ENCODE measurements at regions not wholly inside any gene's neighbourhood (a gene's known extent, or its start where the extent isn't known, plus 50 kb on each side); places are given as distances from the start of the nearest gene placed in this dataset.
"Not testable (repeated sequence)": the region's sequence is repeated elsewhere in the genome, so short reads cannot be mapped to it uniquely, and the experiment has no call there.

- peaks cover 18% of the 10 kb centered on the region for H3K27me3 Mint-ChIP-seq
- H3K27ac Mint-ChIP-seq, result no peak overlapping the region
- ATAC-seq (replicated peaks), result no peak
- no peaks in the 10 kb centered on the region for H3K4me1 Mint-ChIP-seq
- H3K9me3 Mint-ChIP-seq, result no peaks in the 10 kb centered on the region
- no peak overlapping the region for H3K4me3 Mint-ChIP-seq
- H3K36me3 Mint-ChIP-seq (ENCODE audit: low read depth), result no peaks in the 10 kb centered on the region
Observed at GRCh38 chr6:12538881-12539357, 177.6 kb upstream of the PHACTR1 start.

- ATAC-seq (replicated peaks); H3K4me1 Mint-ChIP-seq; H3K27ac Mint-ChIP-seq; H3K4me3 Mint-ChIP-seq; H3K9me3 Mint-ChIP-seq; H3K36me3 Mint-ChIP-seq (ENCODE audit: low read depth): not testable (repeated sequence)
- peaks cover 25% of the 10 kb centered on the region for H3K27me3 Mint-ChIP-seq
Observed at GRCh38 chr6:12542319-12543115, 174.1 kb upstream of the PHACTR1 start.

- H3K36me3 Mint-ChIP-seq (ENCODE audit: low read depth), result no peaks in the 10 kb centered on the region
- no peaks in the 10 kb centered on the region for H3K4me1 Mint-ChIP-seq
- H3K27ac Mint-ChIP-seq, result no peak overlapping the region
- no peaks in the 10 kb centered on the region for H3K9me3 Mint-ChIP-seq
- no peak overlapping the region for H3K4me3 Mint-ChIP-seq
- H3K27me3 Mint-ChIP-seq, result peaks cover 28% of the 10 kb centered on the region
- ATAC-seq (replicated peaks), result no peak
Observed at GRCh38 chr6:12543953-12544352, 172.6 kb upstream of the PHACTR1 start.

GRCh38 chr6:12544821-12545565 lies 171.6 kb upstream of the PHACTR1 start:
- H3K36me3 Mint-ChIP-seq (ENCODE audit: low read depth), result no peaks in the 10 kb centered on the region
- no peak for ATAC-seq (replicated peaks)
- H3K27ac Mint-ChIP-seq, result no peak overlapping the region
- H3K9me3 Mint-ChIP-seq, result no peaks in the 10 kb centered on the region
- H3K4me3 Mint-ChIP-seq, result no peak overlapping the region
- no peaks in the 10 kb centered on the region for H3K4me1 Mint-ChIP-seq
- H3K27me3 Mint-ChIP-seq, result peaks cover 23% of the 10 kb centered on the region

- Mint-ChIP-seq H3K4me3 (no peak overlapping the region), H3K27ac (no peak overlapping the region)
Observed at GRCh38 chr6:12545619-12546409, 170.8 kb upstream of the PHACTR1 start.

GRCh38 chr6:12546410-12547002 lies 170.1 kb upstream of the PHACTR1 start:
- ATAC-seq (replicated peaks), result no peak
- no peaks in the 10 kb centered on the region for H3K4me1 Mint-ChIP-seq
- H3K9me3 Mint-ChIP-seq, result no peaks in the 10 kb centered on the region
- no peaks in the 10 kb centered on the region for H3K36me3 Mint-ChIP-seq (ENCODE audit: low read depth)
- H3K4me3 Mint-ChIP-seq, result no peak overlapping the region
- peaks cover 20% of the 10 kb centered on the region for H3K27me3 Mint-ChIP-seq
- no peak overlapping the region for H3K27ac Mint-ChIP-seq

More at GRCh38 chr6:12545619-12546409, 170.8 kb upstream of the PHACTR1 start:
- Mint-ChIP-seq H3K4me1 (no peaks in the 10 kb centered on the region), H3K36me3 (ENCODE audit: low read depth) (no peaks in the 10 kb centered on the region), H3K27me3 (peaks cover 20% of the 10 kb centered on the region), H3K9me3 (no peaks in the 10 kb centered on the region)
- ATAC-seq (replicated peaks), result no peak

- H3K4me3 Mint-ChIP-seq, result no peak overlapping the region
- H3K36me3 Mint-ChIP-seq (ENCODE audit: low read depth), result no peaks in the 10 kb centered on the region
- peaks cover 17% of the 10 kb centered on the region for H3K27me3 Mint-ChIP-seq
- H3K4me1 Mint-ChIP-seq, result no peaks in the 10 kb centered on the region
- H3K27ac Mint-ChIP-seq, result no peak overlapping the region
- no peak for ATAC-seq (replicated peaks)
- no peaks in the 10 kb centered on the region for H3K9me3 Mint-ChIP-seq
Observed at GRCh38 chr6:12548526-12548925, 168.0 kb upstream of the PHACTR1 start.

GRCh38 chr6:12549445-12549844 lies 167.1 kb upstream of the PHACTR1 start:
- not testable (repeated sequence) for H3K27ac Mint-ChIP-seq; H3K4me1 Mint-ChIP-seq; H3K4me3 Mint-ChIP-seq; H3K9me3 Mint-ChIP-seq; ATAC-seq (replicated peaks); H3K36me3 Mint-ChIP-seq (ENCODE audit: low read depth)
- peaks cover 17% of the 10 kb centered on the region for H3K27me3 Mint-ChIP-seq

GRCh38 chr6:12554820-12555219 lies 161.7 kb upstream of the PHACTR1 start:
- H3K36me3 Mint-ChIP-seq (ENCODE audit: low read depth); ATAC-seq (replicated peaks); H3K4me3 Mint-ChIP-seq; H3K27me3 Mint-ChIP-seq; H3K4me1 Mint-ChIP-seq; H3K27ac Mint-ChIP-seq; H3K9me3 Mint-ChIP-seq: not testable (repeated sequence)

- Mint-ChIP-seq H3K4me3 (no peak overlapping the region), H3K27ac (no peak overlapping the region), H3K4me1 (no peaks in the 10 kb centered on the region), H3K36me3 (ENCODE audit: low read depth) (no peaks in the 10 kb centered on the region), H3K27me3 (peaks cover 7% of the 10 kb centered on the region), H3K9me3 (peaks cover 7% of the 10 kb centered on the region)
- no peak for ATAC-seq (replicated peaks)
Observed at GRCh38 chr6:12555267-12555666, 161.3 kb upstream of the PHACTR1 start.

- no peaks in the 10 kb centered on the region for H3K36me3 Mint-ChIP-seq (ENCODE audit: low read depth)
Observed at GRCh38 chr6:12555781-12556180, 160.8 kb upstream of the PHACTR1 start.

GRCh38 chr6:12557765-12558164 lies 158.8 kb upstream of the PHACTR1 start:
- Mint-ChIP-seq H3K27ac (no peak overlapping the region), H3K4me1 (no peaks in the 10 kb centered on the region), H3K27me3 (peaks cover 7% of the 10 kb centered on the region), H3K4me3 (no peak overlapping the region), H3K36me3 (ENCODE audit: low read depth) (no peaks in the 10 kb centered on the region), H3K9me3 (peaks cover 7% of the 10 kb centered on the region)
- ATAC-seq (replicated peaks), result no peak

More at GRCh38 chr6:12555781-12556180, 160.8 kb upstream of the PHACTR1 start:
- peaks cover 7% of the 10 kb centered on the region for H3K27me3 Mint-ChIP-seq
- no peak for ATAC-seq (replicated peaks)
- no peaks in the 10 kb centered on the region for H3K4me1 Mint-ChIP-seq
- H3K4me3 Mint-ChIP-seq, result no peak overlapping the region
- H3K9me3 Mint-ChIP-seq, result peaks cover 7% of the 10 kb centered on the region
- no peak overlapping the region for H3K27ac Mint-ChIP-seq

- Mint-ChIP-seq H3K4me1 (no peaks in the 10 kb centered on the region), H3K27me3 (peaks cover 7% of the 10 kb centered on the region), H3K4me3 (no peak overlapping the region), H3K9me3 (peaks cover 11% of the 10 kb centered on the region), H3K36me3 (ENCODE audit: low read depth) (no peaks in the 10 kb centered on the region), H3K27ac (no peak overlapping the region)
- no peak for ATAC-seq (replicated peaks)
Observed at GRCh38 chr6:12560315-12560714, 156.3 kb upstream of the PHACTR1 start.

GRCh38 chr6:12566618-12567123 lies 149.9 kb upstream of the PHACTR1 start:
- H3K9me3 Mint-ChIP-seq, result peaks cover 5% of the 10 kb centered on the region
- no peaks in the 10 kb centered on the region for H3K36me3 Mint-ChIP-seq (ENCODE audit: low read depth)
- no peaks in the 10 kb centered on the region for H3K4me1 Mint-ChIP-seq
- ATAC-seq (replicated peaks), result no peak
- H3K27me3 Mint-ChIP-seq, result peaks cover 3% of the 10 kb centered on the region
- no peak overlapping the region for H3K4me3 Mint-ChIP-seq
- H3K27ac Mint-ChIP-seq, result no peak overlapping the region

All from activated T-helper 17 cell treated with anti-CD3 and anti-CD28 coated beads, Interleukin-2, amount 50 U/mL, for 72 hours (primary cell).